NB4 (cell line): ENCODE measurements at regions not wholly inside any gene's neighbourhood (a gene's known extent, or its start where the extent isn't known, plus 50 kb on each side); places are given as distances from the start of the nearest gene placed in this dataset.

Experiments
- DNase-seq: peaks from one replicate; pipeline ENCODE4 v3.0.0; 2010; ENCODE audit warnings: low read depth
- H3K4me3 ChIP-seq: one replicate; pipeline ENCODE4 v1.5.1; 2011; ENCODE audit warnings: mild to moderate bottlenecking, low read depth, low read length, moderate library complexity
- MYC ChIP-seq: IDR thresholded peaks from 2 replicates; pipeline ENCODE4 v1.6.1; 2011; ENCODE audit warnings: low read depth, low read length
- POLR2A ChIP-seq: IDR thresholded peaks from 2 replicates; pipeline ENCODE4 v1.6.1; 2011; ENCODE audit warnings: mild to moderate bottlenecking; ENCODE audit not compliant: insufficient read length; ENCODE audit errors: extremely low read depth
- TF ChIP-seq, protein P1 (sequence below): IDR thresholded peaks from one replicate; pipeline ENCODE4 v1.5.1; 2012; ENCODE audit warnings: low read depth, low read length
- TF ChIP-seq, protein P2 (sequence below): IDR thresholded peaks from 2 replicates; pipeline ENCODE4 v1.6.1; 2011; ENCODE audit warnings: low read depth, low read length

DNA sequence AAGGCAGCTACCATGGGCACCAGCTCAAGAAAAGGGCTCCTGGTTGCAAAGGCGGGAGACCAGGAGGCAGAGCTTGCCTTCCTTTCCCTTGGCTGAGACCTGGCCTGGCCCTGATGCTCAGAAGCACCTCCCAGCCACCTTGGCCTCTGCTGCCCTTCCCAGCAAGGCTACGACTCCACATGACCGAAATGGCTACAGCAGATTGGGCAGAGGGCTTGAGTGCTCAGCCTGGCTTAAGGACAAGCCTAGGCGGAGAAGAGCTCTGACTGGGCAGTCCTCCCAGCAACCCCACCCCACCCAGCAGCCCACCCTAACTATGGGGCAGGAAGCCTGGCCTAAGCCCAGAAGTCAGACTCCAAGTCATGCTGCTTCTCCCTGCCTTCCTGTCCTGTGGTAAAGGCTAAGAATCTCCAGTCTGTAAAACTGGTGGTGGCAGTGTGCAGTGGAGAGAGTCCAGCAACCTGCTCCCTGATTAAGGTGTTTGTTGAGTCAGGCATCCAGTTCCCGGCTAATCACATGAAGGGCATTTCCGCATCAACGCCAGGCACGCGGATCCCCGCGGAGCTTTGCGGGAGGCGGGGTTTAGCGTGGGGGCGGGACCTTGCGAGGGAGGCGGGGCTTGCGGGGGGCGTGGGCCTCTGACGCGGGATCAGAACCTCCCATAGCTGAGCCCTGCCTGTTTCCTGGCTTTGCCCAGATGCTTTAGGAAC lies 256.0 kb downstream of the BCL11A start:
- no peak for DNase-seq
- TF ChIP-seq POLR2A (no peak), MYC (no peak)
- TF ChIP-seq, protein P1, sequence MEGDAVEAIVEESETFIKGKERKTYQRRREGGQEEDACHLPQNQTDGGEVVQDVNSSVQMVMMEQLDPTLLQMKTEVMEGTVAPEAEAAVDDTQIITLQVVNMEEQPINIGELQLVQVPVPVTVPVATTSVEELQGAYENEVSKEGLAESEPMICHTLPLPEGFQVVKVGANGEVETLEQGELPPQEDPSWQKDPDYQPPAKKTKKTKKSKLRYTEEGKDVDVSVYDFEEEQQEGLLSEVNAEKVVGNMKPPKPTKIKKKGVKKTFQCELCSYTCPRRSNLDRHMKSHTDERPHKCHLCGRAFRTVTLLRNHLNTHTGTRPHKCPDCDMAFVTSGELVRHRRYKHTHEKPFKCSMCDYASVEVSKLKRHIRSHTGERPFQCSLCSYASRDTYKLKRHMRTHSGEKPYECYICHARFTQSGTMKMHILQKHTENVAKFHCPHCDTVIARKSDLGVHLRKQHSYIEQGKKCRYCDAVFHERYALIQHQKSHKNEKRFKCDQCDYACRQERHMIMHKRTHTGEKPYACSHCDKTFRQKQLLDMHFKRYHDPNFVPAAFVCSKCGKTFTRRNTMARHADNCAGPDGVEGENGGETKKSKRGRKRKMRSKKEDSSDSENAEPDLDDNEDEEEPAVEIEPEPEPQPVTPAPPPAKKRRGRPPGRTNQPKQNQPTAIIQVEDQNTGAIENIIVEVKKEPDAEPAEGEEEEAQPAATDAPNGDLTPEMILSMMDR = no peak
- no peak overlapping the region for H3K4me3 ChIP-seq

DNA sequence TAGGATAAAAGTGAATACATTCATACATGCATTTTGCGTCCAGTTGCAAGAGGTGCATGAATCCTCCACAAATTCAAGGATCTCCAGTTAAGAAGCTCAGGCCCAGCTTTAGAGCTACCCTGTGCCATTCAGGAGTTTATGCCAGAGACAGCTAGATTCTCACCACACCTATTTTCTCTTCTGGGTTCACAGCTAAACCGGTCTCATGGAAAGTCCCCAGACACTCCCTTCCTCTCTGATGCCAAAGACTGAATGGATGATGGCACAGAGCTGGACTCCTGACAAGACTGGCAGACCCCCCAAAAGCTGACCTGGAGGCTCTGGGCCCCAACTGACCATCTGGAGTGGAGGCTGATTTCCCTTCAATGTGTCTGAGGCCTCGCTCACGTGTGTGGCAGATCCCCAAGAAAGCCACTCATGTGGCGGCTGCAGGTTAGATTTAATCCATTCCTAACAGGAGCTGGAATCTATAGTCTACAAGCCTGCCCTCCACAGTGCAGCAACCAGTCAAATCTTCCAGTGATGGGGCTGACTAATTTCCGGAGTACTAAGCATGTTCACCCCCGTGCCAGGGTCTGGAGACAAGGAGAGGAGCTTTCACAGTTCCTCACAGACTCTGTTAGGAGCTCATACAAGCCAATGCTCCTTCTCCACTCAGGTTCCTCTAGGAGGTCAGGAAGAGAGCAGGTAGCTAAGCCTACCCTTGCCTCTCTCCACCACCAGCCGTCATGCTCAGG lies 257.1 kb downstream of the BCL11A start:
- no peak overlapping the region for H3K4me3 ChIP-seq
- TF ChIP-seq MYC = no peak
- TF ChIP-seq, protein P2, sequence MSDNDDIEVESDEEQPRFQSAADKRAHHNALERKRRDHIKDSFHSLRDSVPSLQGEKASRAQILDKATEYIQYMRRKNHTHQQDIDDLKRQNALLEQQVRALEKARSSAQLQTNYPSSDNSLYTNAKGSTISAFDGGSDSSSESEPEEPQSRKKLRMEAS = no peak
- no peak for DNase-seq

DNA sequence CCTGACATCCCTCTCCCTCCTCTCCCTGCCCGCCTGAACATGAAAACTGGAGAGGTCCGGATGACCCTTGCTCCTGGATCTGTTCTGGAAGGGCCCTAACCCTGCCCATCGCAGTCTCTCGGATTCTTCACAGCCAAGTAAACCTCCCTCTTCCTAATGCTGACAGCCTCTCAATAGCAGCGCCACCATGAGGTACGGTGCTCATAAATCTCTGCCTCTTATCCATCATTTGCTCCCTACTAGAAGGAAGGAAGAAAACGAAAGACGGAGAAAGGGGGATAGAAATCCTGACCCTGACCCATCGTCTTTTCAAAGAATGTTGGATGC lies 257.9 kb downstream of the BCL11A start:
- TF ChIP-seq MYC (no peak), POLR2A (no peak)
- TF ChIP-seq, protein P2 = no peak
- TF ChIP-seq, protein P1 = no peak
- H3K4me3 ChIP-seq = no peak overlapping the region
- DNase-seq = no peak

DNA sequence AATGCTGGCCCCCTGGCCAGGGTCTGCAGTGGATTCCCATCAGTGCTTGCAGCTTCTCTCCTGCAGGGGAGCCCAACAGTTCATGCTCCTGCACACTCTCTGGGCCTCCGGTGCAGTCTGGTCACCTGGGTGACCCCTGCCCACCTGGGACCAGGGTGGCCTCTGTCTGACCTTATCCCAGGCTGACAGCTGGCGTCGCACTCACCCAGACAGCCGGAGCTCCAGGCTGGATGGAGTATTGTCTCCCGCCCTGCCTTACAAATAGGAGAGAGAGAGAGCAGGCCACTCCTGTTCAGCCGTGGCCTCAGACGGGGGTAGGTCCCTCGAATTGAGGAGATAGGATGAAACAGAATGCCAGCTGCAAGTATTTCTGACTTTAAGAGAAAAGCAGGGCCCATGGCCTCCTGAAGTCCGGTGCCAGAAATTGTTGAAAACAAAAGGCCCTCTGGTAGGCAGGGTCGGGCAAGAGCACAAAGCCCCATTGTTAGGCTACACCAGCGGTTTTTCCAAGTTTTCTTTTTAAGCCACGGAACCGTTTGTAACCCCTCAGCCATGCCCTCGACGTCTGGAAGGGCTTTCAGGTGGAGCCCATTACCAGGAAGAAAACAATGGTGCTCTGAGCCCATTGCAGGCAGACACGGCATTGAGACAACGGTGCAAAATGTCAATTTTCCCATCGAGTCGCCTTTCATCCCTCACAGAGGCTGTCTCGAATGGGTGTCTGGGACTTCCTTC lies 258.4 kb downstream of the BCL11A start:
- DNase-seq = no peak
- TF ChIP-seq POLR2A (no peak), MYC (no peak)
- TF ChIP-seq, protein P2 = no peak
- TF ChIP-seq, protein P1 = no peak
- no peak overlapping the region for H3K4me3 ChIP-seq

DNA sequence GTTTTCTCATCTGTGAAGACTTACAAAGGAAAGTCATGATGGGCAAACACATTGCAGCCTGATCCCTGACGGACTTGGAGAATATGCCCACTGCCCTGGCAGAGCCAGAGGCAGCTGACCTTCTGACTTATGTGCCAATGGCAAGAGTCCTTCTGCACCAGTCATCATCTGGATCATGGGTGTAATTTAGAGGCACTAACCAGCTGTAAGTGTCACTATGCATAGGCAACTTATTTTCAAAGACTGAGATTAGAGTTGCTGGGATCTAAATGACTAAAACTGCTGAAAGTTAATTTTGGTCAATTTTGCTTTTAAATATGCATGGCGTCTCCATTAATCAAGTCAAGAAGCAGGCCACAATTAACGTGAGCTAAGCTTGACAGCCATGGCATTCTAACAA lies 261.2 kb downstream of the BCL11A start:
- DNase-seq = no peak
- TF ChIP-seq POLR2A (no peak), MYC (no peak)
- TF ChIP-seq, protein P1 = no peak
- TF ChIP-seq, protein P2 = no peak
- H3K4me3 ChIP-seq = no peak overlapping the region

DNA sequence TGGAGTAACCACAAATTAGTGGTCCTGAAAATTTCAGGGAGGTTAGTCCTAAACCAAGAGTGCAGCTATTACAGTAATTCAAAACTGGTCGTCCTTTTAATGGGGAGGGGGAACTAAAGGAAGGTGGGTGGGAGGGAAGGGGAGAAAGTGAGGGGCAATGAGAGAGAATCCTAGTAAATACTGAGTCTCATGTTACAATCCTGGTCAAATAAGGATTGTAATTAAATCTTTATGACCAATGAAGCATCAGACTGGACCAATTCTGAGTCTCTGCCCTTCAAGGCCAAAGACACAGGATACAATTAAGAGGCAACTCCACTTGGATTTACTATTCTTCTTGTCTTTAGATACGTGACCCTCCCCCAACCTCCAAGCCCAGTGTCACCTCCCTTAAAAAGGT lies 262.9 kb downstream of the BCL11A start:
- DNase-seq = no peak
- H3K4me3 ChIP-seq = no peak overlapping the region
- TF ChIP-seq, protein P1 = no peak
- no peak for TF ChIP-seq MYC
- TF ChIP-seq POLR2A = no peak
